ENCODE measurements at regions not wholly inside any gene's neighbourhood (a gene's known extent, or its start where the extent isn't known, plus 50 kb on each side); places are given as distances from the start of the nearest gene placed in this dataset.

DNA sequence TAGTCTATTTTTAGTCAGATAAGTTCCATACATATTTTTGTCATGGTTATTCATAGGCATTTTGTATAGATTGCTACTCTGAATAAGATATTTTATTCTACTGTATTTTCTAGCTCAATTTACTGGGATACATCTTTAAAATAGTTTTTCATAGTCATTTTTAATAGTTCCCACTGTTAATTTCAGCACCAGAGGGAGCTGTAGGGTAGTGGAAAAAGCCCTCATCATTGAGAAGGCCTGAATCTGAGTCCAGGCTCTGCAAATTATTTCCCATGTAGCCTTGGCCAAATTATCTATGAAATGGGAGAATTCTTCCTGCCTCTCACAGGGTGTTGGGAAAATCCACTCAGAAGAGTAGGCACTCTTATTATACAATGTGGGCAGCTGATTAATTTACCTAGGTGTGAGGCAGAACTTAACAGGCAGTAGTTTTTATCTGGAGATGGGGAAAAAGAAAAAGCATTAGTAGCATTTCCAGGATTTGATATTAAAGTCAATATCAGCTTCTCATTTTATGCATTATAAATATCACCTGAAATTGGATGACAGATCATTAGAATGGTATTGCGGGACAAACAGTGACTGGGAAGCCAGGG lies 102.9 kb upstream of the PAQR3 start:
- no peaks in the 10 kb centered on the region for H3K36me3 Mint-ChIP-seq (ENCODE audit: low read depth, unreplicated experiment)
- Histone ChIP-seq H3K4me3 (ENCODE audit: insufficient read depth, low read depth, low read length) (no peak overlapping the region), H3K27me3 (ENCODE audit: insufficient read depth, low read length) (no peaks in the 10 kb centered on the region), H3K9ac (ENCODE audit: low read length) (no peak overlapping the region), H2AFZ (ENCODE audit: low read depth, low read length) (no peak overlapping the region), H3K4me2 (ENCODE audit: low read length) (no peak overlapping the region), H4K20me1 (ENCODE audit: insufficient read depth, low read length) (no peaks in the 10 kb centered on the region), H3K27ac (ENCODE audit: low read depth, low read length) (no peak overlapping the region), H3K4me1 (ENCODE audit: insufficient read depth, low read length) (no peaks in the 10 kb centered on the region), H3K36me3 (ENCODE audit: insufficient read depth, low read length) (no peaks in the 10 kb centered on the region), H3K9me3 (ENCODE audit: insufficient read depth, low read depth, low read length) (no peaks in the 10 kb centered on the region), H3K79me2 (ENCODE audit: insufficient read depth, low read length) (no peaks in the 10 kb centered on the region)
- TF ChIP-seq, protein P1, sequence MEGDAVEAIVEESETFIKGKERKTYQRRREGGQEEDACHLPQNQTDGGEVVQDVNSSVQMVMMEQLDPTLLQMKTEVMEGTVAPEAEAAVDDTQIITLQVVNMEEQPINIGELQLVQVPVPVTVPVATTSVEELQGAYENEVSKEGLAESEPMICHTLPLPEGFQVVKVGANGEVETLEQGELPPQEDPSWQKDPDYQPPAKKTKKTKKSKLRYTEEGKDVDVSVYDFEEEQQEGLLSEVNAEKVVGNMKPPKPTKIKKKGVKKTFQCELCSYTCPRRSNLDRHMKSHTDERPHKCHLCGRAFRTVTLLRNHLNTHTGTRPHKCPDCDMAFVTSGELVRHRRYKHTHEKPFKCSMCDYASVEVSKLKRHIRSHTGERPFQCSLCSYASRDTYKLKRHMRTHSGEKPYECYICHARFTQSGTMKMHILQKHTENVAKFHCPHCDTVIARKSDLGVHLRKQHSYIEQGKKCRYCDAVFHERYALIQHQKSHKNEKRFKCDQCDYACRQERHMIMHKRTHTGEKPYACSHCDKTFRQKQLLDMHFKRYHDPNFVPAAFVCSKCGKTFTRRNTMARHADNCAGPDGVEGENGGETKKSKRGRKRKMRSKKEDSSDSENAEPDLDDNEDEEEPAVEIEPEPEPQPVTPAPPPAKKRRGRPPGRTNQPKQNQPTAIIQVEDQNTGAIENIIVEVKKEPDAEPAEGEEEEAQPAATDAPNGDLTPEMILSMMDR (IDR thresholded peaks at IDR 0.05; ENCODE audit: insufficient read depth, low read depth, low read length): peak; percentile 50
- no peak for TF ChIP-seq EZH2 (IDR thresholded peaks at IDR 0.05; ENCODE audit: insufficient read depth, low read length)
- H3K27ac Mint-ChIP-seq (ENCODE audit: unreplicated experiment): no peak overlapping the region
- H3K4me1 Mint-ChIP-seq (ENCODE audit: low read depth, unreplicated experiment): peaks cover 6% of the 10 kb centered on the region
- no peak for FAIRE-seq
- H3K9me3 Mint-ChIP-seq (ENCODE audit: unreplicated experiment): no peaks in the 10 kb centered on the region
- no peaks in the 10 kb centered on the region for H3K27me3 Mint-ChIP-seq (ENCODE audit: low read depth, unreplicated experiment)
- H3K4me3 Mint-ChIP-seq (ENCODE audit: unreplicated experiment): no peak overlapping the region
- DNase-seq (ENCODE audit: low read depth): peak; percentile 16

DNA sequence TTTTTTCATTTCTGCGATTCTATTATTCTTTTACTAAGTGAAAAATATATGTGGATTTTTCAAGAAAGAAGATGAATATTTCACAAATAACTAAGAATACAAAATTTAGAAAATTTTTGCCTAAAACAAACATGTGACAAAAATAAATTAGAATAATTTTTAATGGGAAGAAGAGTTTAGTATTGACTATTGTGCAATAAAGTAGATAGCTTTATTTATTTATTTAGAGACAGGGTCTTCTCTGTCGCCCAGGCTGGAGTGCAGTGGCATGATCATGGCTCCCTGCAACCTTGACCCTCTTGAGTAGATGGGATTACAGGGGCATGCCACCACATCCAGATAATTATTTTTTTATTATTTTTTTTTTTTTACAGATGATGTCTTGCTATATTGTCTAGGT lies 95.3 kb upstream of the PAQR3 start:
- no peak for FAIRE-seq
- no peak overlapping the region for H3K4me3 ChIP-seq (ENCODE audit: insufficient read depth, low read depth, low read length)
- no peaks in the 10 kb centered on the region for H3K4me1 ChIP-seq (ENCODE audit: insufficient read depth, low read length)
- no peak overlapping the region for H3K4me3 Mint-ChIP-seq (ENCODE audit: unreplicated experiment)
- no peaks in the 10 kb centered on the region for H3K27me3 ChIP-seq (ENCODE audit: insufficient read depth, low read length)
- no peaks in the 10 kb centered on the region for H3K27me3 Mint-ChIP-seq (ENCODE audit: low read depth, unreplicated experiment)
- no peaks in the 10 kb centered on the region for H3K9me3 Mint-ChIP-seq (ENCODE audit: unreplicated experiment)
- H3K4me2 ChIP-seq (ENCODE audit: low read length): no peak overlapping the region
- no peak for TF ChIP-seq EZH2 (IDR thresholded peaks at IDR 0.05; ENCODE audit: insufficient read depth, low read length)
- TF ChIP-seq, protein P1 (IDR thresholded peaks at IDR 0.05; ENCODE audit: insufficient read depth, low read depth, low read length): no peak
- no peak for DNase-seq (ENCODE audit: low read depth)
- H3K79me2 ChIP-seq (ENCODE audit: insufficient read depth, low read length): no peaks in the 10 kb centered on the region
- no peak overlapping the region for H3K27ac ChIP-seq (ENCODE audit: low read depth, low read length)
- H3K36me3 Mint-ChIP-seq (ENCODE audit: low read depth, unreplicated experiment): no peaks in the 10 kb centered on the region
- H3K36me3 ChIP-seq (ENCODE audit: insufficient read depth, low read length): no peaks in the 10 kb centered on the region
- H3K9me3 ChIP-seq (ENCODE audit: insufficient read depth, low read depth, low read length): no peaks in the 10 kb centered on the region
- no peak overlapping the region for H3K27ac Mint-ChIP-seq (ENCODE audit: unreplicated experiment)
- no peaks in the 10 kb centered on the region for H3K4me1 Mint-ChIP-seq (ENCODE audit: low read depth, unreplicated experiment)
- no peak overlapping the region for H2AFZ ChIP-seq (ENCODE audit: low read depth, low read length)
- no peaks in the 10 kb centered on the region for H4K20me1 ChIP-seq (ENCODE audit: insufficient read depth, low read length)
- no peak overlapping the region for H3K9ac ChIP-seq (ENCODE audit: low read length)

DNA sequence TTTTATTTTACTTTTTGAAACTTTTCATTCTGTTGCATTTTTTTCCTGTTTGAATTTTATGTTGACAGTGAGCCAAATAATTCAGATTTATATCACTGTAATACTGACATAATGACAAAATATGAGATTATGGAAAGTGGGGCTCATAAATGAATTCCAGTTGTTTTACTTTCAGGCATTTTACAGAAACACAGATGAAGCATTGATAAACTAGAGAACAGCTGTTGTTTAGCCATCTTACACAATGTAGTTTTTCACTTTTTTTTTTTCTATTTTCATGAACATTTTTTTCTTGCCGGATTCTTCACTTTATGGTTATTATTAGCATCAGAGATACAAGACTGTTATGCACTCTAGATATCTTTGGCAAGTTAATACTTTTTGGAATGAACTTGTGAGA lies 91.7 kb upstream of the PAQR3 start:
- H3K79me2 ChIP-seq (ENCODE audit: insufficient read depth, low read length): no peaks in the 10 kb centered on the region
- H3K4me1 Mint-ChIP-seq (ENCODE audit: low read depth, unreplicated experiment): no peaks in the 10 kb centered on the region
- FAIRE-seq (no peak), DNase-seq (ENCODE audit: low read depth) (no peak)
- no peak overlapping the region for H3K27ac Mint-ChIP-seq (ENCODE audit: unreplicated experiment)
- TF ChIP-seq, protein P1 (IDR thresholded peaks at IDR 0.05; ENCODE audit: insufficient read depth, low read depth, low read length): no peak
- no peak for TF ChIP-seq EZH2 (IDR thresholded peaks at IDR 0.05; ENCODE audit: insufficient read depth, low read length)
- H3K4me1 ChIP-seq (ENCODE audit: insufficient read depth, low read length): no peaks in the 10 kb centered on the region
- no peaks in the 10 kb centered on the region for H3K36me3 Mint-ChIP-seq (ENCODE audit: low read depth, unreplicated experiment)
- H3K9me3 Mint-ChIP-seq (ENCODE audit: unreplicated experiment): no peaks in the 10 kb centered on the region
- H3K4me3 ChIP-seq (ENCODE audit: insufficient read depth, low read depth, low read length): no peak overlapping the region
- no peak overlapping the region for H3K27ac ChIP-seq (ENCODE audit: low read depth, low read length)
- no peaks in the 10 kb centered on the region for H3K27me3 Mint-ChIP-seq (ENCODE audit: low read depth, unreplicated experiment)
- H3K4me2 ChIP-seq (ENCODE audit: low read length): no peak overlapping the region
- no peaks in the 10 kb centered on the region for H3K36me3 ChIP-seq (ENCODE audit: insufficient read depth, low read length)
- no peaks in the 10 kb centered on the region for H4K20me1 ChIP-seq (ENCODE audit: insufficient read depth, low read length)
- H3K9me3 ChIP-seq (ENCODE audit: insufficient read depth, low read depth, low read length): no peaks in the 10 kb centered on the region
- no peaks in the 10 kb centered on the region for H3K27me3 ChIP-seq (ENCODE audit: insufficient read depth, low read length)
- H2AFZ ChIP-seq (ENCODE audit: low read depth, low read length): no peak overlapping the region
- H3K9ac ChIP-seq (ENCODE audit: low read length): no peak overlapping the region
- H3K4me3 Mint-ChIP-seq (ENCODE audit: unreplicated experiment): no peak overlapping the region

All from astrocyte (in vitro differentiated cells and primary cell).